BJ (cell line): ENCODE measurements at regions not wholly inside any gene's neighbourhood (a gene's known extent, or its start where the extent isn't known, plus 50 kb on each side); places are given as distances from the start of the nearest gene placed in this dataset.

Experiments used
- CTCF ChIA-PET: fragments of 350-600 bp; formaldehyde crosslinking; extraction: SDS; loops from one replicate; lab custom pipeline; 2021; ENCODE audit warnings: antibody characterized with exemption, inconsistent platforms; lab: Yijun Ruan, JAX
- POLR2A ChIA-PET: fragments of 300-600 bp; sonication (Branson Sonifier 250); formaldehyde crosslinking; extraction: SDS; loops from one replicate; lab custom pipeline; 2021; ENCODE audit warnings: antibody characterized with exemption; lab: Charles Lee
- DNase-seq: peaks from one replicate; pipeline ENCODE4 v3.0.0-alpha.2; 2011; ENCODE audit warnings: low read depth
- H3K27me3 ChIP-seq: 2 replicates; pipeline ENCODE4 v1.6.0; 2011; ENCODE audit warnings: low read length; ENCODE audit not compliant: control insufficient read depth, insufficient read depth
- H3K36me3 ChIP-seq: 2 replicates; pipeline ENCODE4 v1.5.1; 2011; ENCODE audit warnings: low read length; ENCODE audit not compliant: control insufficient read depth, insufficient read depth
- H3K4me3 ChIP-seq: 2 replicates; pipeline ENCODE4 v1.5.1; 2011; ENCODE audit warnings: low read depth, mild to moderate bottlenecking, control low read depth, low read length
- TF ChIP-seq, protein P1 (sequence below): IDR thresholded peaks from 2 replicates; pipeline ENCODE4 v1.5.1; 2011; ENCODE audit warnings: low read depth, mild to moderate bottlenecking, control low read depth, inconsistent platforms, low read length, moderate library complexity; ENCODE audit not compliant: insufficient read depth

DNA sequence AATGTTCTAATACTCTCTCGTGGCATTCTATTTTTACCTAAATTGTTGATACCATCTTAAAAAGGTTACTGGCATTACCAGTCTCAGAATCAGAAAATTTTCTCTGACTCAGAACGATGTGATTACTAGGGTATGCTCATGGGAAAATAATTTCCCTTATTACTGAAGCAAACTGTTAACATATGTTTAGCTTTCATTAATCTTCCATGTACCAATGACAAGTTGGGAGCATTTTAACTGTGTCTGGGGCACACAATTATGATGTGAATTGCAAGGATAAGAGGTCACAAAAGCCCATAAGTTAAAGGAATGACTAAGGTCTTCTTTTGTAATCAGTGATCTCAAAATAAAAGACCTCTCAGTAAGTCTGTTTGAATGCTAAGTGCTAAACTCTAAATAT, 1254.6 kb downstream of the PCDH18 start:
- TF ChIP-seq, protein P1, sequence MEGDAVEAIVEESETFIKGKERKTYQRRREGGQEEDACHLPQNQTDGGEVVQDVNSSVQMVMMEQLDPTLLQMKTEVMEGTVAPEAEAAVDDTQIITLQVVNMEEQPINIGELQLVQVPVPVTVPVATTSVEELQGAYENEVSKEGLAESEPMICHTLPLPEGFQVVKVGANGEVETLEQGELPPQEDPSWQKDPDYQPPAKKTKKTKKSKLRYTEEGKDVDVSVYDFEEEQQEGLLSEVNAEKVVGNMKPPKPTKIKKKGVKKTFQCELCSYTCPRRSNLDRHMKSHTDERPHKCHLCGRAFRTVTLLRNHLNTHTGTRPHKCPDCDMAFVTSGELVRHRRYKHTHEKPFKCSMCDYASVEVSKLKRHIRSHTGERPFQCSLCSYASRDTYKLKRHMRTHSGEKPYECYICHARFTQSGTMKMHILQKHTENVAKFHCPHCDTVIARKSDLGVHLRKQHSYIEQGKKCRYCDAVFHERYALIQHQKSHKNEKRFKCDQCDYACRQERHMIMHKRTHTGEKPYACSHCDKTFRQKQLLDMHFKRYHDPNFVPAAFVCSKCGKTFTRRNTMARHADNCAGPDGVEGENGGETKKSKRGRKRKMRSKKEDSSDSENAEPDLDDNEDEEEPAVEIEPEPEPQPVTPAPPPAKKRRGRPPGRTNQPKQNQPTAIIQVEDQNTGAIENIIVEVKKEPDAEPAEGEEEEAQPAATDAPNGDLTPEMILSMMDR = no peak
- ChIA-PET CTCF (no interaction called here), POLR2A (no interaction called here)
- no peak for DNase-seq
- Histone ChIP-seq H3K27me3 (no peaks in the 10 kb centered on the region), H3K4me3 (no peak overlapping the region), H3K36me3 (no peaks in the 10 kb centered on the region)

DNA sequence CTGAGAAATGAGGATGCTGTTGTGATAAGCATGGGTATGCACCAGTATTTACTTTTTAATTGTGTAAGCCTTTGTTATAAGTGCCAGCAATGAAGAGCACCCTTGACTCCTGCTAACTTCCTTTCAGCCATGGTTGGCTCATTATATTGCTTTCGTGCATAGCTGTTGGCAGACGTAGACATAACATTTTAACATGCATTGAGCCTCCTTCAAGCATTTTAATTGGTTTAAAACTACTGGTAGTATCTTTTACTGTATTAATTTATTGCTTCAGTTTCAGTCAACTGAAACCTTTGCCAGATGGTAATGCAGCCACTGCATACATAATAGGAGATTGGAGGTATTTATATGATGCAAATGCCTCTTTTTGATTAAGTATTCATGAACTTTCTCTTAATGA, 1285.4 kb downstream of the PCDH18 start:
- ChIA-PET CTCF (no interaction called here), POLR2A (no interaction called here)
- TF ChIP-seq, protein P1 = no peak
- H3K36me3 ChIP-seq = no peaks in the 10 kb centered on the region
- no peak overlapping the region for H3K4me3 ChIP-seq
- no peak for DNase-seq
- no peaks in the 10 kb centered on the region for H3K27me3 ChIP-seq

DNA sequence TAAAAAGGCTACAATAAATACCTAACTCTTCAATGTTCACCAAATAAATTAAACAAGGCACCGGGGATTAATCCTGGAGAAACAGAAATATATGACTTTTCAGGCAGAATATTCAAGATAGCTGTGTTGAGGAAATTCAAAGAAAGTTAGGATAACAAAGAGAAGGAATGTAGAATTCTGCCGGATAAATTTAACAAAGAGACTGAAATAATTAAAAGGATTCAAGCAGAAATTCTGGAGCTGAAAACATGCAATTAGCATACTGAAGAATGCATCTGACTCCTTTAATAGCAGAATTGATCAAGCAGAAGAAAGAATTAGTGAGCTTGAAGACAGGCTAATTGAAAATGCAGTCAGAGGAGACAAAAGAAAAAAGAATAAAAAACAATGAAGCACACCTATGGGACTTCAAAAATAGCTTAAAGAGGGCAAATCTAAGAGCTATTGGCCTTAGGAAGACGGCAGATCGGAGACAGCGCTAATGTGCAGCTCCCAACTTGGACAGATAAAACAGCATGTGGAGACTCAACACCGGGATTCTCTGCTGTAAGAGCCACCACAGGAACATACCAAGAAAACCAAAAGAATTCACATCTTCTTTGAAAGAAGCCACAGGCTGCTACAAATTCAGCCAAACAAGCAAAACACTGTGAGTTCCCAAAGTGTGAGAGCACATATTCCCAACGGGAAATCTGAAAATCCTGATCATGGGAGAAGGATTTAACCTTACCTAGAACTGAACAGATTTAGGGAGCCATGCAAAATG, 1290.9 kb downstream of the PCDH18 start:
- H3K27me3 ChIP-seq = no peaks in the 10 kb centered on the region
- TF ChIP-seq, protein P1 = no peak
- POLR2A ChIA-PET = no interaction called here
- no peak for DNase-seq
- CTCF ChIA-PET = no interaction called here
- no peak overlapping the region for H3K4me3 ChIP-seq
- no peaks in the 10 kb centered on the region for H3K36me3 ChIP-seq

DNA sequence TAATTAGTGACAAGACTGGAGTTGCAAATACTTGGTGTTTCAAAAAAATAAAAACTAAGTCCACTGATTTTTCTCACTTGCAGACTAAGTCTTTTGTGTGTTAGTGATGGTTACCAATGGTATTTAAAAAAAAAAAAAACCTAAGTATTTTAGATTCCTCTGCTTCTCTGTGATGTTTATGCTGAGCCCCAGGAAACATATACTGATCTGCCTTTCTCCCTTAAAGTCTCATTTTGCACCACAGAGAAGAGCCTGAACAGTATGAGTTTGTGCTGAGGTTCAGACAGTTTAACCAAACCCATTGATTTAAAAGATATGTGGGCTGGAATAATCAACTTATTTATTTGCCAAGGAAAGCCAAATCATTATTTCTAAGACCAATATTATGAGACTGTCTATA, 1305.0 kb downstream of the PCDH18 start:
- H3K27me3 ChIP-seq = no peaks in the 10 kb centered on the region
- ChIA-PET POLR2A (no interaction called here), CTCF (no interaction called here)
- TF ChIP-seq, protein P1 = no peak
- H3K4me3 ChIP-seq = no peak overlapping the region
- no peaks in the 10 kb centered on the region for H3K36me3 ChIP-seq
- no peak for DNase-seq

DNA sequence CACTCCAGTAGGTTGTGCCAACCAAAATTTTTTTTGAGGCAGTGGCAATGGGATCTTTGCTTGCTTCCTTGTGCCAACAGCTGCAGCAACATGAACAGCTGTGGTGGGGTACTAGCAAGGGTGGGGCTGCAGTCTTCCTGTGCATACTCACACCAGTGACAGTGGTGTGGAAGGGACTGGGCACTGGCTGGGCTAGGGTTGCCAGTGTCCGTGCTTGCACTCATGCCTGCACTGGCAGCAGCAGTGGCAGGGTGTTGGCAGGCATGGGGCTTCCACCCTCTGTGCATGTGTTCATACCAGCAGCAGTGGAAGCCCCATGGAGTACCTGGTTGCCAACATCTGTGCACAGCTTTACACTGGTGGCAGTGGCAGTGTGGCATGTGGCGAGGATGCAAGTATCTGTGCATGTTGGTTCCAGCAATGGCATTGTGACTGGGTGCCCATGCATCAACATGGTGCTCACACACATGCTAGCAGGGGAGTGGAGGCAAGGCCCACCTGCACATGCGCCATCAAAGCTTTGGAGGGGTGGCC, 1312.6 kb downstream of the PCDH18 start:
- DNase-seq = no peak
- H3K36me3 ChIP-seq = no peaks in the 10 kb centered on the region
- no peaks in the 10 kb centered on the region for H3K27me3 ChIP-seq
- no peak overlapping the region for H3K4me3 ChIP-seq
- CTCF ChIA-PET = no interaction called here
- POLR2A ChIA-PET = no interaction called here
- TF ChIP-seq, protein P1 = no peak
